GM12891 (cell line): ENCODE measurements at regions not wholly inside any gene's neighbourhood (a gene's known extent, or its start where the extent isn't known, plus 50 kb on each side); places are given as distances from the start of the nearest gene placed in this dataset.

Experiments
- POLR2A ChIP-seq: IDR thresholded peaks from 2 replicates; pipeline ENCODE4 v1.6.1; 2011; ENCODE audit warnings: low read depth, low read length, control low read depth
- POLR2AphosphoS5 ChIP-seq: IDR thresholded peaks from 2 replicates; pipeline ENCODE4 v1.6.1; 2011; ENCODE audit warnings: low read depth, low read length, control low read depth
- TAF1 ChIP-seq: IDR thresholded peaks from 2 replicates; pipeline ENCODE4 v1.6.1; 2011; ENCODE audit warnings: low read depth, low read length, control low read depth

GRCh38 chr16:51426276-51426675 lies 275.2 kb upstream of the SALL1 start:
- TF ChIP-seq POLR2AphosphoS5 (no peak), TAF1 (no peak), POLR2A (no peak)
